Activated T-cell treated with anti-CD3 and anti-CD28 coated beads for 1 hour (primary cell): ENCODE measurements at regions not wholly inside any gene's neighbourhood (a gene's known extent, or its start where the extent isn't known, plus 50 kb on each side); places are given as distances from the start of the nearest gene placed in this dataset.

Source experiments
- DNase-seq: peaks from one replicate; pipeline ENCODE4 v3.0.0-alpha.2; 2020; ENCODE audit warnings: low read depth

DNA sequence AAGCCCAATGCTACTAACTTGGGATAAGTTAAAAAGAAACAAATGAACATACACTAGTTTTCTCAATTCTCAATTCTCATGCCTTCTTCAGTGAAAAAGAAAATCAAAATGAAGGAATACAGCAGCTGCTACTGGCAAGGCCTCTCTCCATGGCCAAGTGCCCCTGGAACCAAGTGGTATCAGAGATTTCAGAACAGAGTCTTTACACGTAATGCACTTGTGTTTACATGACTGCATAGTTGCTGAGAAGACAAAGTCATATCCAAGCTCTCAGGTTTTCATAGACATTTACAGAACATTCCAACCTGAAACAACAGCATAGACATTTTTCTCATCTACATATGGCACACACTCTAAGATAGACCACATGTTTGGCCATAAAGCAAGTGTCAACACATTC is 789.9 kb downstream of the CBLN2 start:
- DNase-seq, result no peak

DNA sequence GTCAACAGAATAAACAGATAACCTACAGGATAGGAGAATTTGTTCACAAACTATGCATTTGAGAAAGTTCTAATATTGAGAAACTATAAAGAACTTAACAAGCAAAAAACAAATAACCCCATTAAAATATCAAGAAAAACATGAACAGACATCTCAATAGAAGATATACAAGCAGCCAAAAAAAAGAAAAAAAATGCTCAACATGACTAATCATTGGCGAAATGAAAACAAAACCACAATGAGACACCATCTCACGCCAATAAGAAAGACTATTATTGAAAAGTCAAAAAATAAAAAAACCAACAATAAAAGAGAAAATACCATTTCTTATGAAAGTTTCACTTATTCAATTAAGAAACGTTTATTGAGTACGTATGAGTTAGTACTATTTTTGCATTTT is 800.5 kb downstream of the CBLN2 start:
- DNase-seq, result no peak

DNA sequence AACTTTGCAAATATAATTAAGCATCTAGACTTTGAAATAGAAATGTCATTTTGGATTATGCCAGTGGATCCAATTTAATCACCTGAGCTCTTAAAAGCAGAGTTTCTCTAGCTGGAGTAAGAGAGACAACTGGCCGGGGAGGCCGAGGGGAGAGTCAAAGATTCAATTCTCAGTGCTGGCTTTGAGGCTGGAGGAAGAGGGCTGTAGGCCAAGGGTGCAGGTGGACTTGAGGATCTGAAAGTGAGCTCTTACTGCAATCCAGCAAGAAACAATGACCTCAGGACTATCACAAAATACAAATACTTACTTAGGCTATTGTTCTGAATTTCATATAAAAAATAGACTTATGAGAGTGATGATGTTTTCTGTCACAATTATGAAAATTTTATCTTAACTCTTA is 814.5 kb downstream of the CBLN2 start:
- no peak for DNase-seq

DNA sequence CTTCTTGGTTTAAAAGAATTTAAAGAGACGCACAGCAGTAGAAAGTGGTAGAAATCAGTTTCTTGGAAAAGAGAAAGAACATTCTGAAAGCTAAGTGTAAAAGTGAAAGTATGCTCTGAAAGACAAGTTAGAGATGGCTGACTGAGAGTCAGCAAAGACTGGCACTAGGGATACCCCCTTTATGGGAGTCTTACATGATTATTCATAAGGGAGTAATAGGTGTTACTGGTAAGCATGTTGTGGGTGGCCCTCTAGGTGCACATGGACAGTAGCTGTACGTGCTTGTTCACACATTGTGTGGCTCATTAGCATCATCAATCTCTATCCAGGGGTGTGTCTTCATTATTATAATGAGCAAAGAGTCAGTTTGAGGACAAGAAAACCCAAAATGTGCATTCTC is 816.2 kb downstream of the CBLN2 start:
- no peak for DNase-seq

DNA sequence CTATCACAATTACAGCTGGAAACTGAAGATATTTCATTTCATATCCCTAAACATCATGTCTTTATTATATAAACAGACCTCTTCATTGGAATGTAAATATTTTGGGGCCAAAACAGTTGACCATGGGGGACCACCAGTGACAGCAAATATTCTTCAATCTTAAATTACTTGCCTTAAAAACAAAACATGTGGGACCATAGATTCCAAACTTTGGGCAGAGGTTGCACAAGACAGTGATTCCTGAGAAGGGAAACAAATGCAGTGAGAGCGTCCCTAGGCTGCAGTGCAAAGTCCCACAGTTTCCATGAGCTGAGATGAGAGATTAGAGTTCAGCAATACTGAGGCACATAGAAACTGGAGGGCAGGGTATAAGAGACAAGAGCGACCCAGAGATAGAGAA is 818.9 kb downstream of the CBLN2 start:
- DNase-seq, result no peak

DNA sequence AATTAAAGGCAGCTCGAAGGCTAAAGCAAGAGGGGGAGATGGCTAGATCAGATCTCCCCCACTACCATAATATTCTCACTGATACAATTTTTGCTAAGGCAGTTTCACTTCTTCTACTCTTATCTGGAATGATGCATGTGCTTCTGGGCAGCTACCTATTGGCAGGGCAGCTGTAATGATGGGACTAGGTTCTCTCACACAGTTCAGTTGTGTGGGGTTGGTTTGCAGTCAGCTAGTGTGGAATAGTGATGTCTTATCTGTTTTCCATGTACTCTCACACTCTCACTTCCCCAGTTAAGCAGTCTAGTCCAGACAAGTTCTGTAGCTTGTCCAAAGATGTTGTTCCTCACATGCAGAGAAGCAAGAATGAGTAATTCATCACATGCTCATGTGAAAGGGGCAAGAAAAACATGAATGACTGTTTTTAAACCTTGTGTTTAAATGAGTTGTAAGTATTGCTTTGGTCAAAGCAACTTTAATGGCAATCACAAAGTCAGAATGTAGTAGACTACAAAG is 836.1 kb downstream of the CBLN2 start:
- no peak for DNase-seq

DNA sequence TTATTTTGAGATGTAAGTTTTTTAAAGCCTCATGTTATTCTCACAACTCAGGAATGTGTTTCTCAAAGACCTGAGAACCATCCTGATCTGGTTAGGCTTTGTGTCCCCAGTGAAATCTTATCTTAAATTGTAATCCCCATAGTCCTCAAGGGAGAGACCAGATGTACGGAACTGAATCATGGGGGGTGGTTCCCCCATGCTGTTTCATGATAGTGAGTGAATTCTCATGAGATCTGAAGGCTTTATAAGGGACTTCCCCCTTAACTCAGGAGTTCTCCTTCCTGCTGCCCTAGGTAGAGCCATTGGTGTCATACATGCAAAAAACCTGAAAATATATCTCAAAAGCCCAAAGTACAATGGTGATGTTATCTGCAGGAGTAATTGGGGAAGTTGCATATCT is 836.7 kb downstream of the CBLN2 start:
- DNase-seq, result no peak

DNA sequence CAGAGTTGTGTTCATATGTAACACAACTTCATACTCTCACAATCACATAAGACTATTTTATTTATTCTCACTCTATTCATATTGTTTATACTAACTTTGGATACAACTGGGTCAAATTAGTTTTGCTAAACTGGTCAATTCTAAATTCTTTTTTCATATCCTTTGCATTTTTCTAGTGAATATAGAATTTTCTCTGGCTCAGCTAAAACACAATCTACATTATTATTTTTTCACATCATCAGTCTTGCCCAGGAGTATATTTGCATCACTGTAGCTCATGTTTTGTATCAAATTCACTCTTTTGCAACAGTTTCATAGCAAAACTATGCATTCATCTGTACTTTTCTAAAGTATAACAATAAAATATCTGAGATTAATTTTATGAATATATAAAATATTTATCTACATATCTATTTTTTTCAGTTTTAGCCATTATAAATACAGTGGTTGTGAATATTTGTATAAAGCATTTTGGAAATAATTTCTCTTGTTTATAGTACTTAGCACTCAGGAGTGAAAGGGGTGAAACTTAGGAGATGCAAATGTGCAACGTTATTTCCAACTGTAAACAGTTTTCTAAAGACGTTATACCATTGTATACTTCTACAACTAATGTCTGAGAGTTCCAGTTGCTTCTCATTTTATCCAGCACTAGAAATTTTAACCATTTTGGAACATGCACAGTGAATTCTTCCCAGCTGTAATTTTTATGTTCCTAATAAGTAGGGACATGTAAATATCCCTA is 854.6 kb downstream of the CBLN2 start:
- DNase-seq, result no peak

DNA sequence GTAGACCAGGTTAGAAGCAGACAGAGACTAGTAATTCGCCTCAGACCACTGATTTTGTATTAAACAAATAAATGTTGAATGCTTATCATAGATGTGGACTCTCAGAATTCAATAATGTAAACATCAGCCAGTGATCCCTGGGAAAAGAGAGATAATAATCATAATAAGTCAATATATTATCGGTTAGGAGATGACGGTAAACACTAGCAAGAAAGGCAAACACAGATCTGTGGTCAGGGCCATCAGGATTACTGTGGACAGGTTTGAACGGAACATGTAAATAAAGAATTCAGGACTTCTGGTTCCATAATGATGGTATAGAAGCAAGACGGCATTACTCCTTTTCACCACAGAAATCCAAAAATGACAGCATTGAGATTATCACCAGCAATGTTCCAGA is 861.6 kb downstream of the CBLN2 start:
- no peak for DNase-seq

DNA sequence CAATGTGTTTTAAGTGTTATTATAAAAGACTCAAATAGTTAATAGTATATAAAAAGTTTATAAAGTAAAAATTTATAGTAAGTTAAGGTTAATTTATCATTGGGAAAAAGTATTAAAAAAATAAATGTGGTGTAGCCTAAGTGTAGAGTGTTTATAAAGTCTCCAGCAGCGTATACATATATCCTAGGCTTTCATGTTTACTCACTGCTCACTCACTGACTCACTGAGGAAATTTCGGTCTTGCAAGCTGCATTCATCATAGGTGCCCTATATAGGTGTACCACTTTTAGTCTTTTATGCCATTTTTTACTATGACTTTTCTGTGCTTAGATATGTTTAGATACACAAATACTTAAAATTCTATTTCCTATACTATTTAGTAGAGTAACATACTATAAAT is 866.0 kb downstream of the CBLN2 start:
- DNase-seq, result no peak

DNA sequence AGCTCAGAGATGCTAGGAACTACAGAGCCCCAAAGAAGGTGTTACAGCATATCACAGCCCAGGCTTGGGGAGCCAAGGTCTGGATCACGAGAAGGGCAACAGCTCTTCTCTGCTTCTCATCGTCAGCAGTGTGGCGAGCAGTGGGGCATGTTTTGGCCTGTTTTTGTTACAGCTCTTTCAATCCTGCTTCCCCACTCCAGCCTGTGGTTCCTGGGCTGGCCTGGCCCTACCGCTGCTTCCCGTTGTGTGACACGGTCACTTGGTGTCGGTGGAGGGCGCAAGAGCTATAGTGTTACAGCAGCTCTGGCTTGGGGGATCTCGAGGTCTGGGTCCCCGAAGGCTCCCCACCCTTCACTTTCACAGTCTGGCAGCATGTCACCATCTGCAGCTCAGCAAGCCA is 870.2 kb downstream of the CBLN2 start:
- DNase-seq, result no peak

DNA sequence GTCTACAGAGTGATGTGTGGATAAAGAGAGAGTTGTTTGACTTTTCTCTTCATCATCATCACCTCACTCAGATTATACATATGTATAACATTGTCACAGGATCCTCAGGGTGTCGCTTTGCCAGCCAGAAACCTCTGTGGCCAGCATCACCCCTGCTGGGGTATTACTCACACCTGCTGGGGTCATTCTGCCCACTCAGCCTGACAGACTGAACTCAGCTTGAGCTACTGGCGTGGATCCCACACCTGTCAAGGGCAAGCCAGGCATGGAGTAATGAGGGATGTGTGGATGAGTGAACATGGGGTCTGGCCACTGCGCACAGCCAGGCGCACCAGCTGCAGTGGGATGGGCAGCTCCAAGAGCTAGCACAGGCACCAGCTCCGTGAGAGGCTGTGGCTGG is 870.6 kb downstream of the CBLN2 start:
- no peak for DNase-seq

DNA sequence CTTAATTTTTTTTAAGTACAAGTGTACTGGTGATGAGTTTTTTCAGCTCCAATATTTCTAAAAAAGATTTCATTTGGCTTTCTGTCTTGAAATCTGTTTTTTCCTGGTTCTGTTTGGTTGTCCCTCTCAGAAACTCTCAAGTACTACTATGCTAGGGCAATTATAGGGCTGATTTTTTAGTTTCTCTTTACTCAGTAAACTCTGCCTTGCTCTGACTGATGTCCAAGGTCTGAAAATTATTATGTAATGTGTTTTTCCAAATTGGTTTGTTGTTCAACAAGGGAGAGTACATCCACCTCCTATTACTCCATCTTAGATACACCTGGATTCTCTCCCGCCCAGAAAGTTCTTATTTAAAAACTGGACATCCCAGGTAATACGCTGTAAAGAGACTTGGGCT is 877.7 kb downstream of the CBLN2 start:
- DNase-seq, result no peak

DNA sequence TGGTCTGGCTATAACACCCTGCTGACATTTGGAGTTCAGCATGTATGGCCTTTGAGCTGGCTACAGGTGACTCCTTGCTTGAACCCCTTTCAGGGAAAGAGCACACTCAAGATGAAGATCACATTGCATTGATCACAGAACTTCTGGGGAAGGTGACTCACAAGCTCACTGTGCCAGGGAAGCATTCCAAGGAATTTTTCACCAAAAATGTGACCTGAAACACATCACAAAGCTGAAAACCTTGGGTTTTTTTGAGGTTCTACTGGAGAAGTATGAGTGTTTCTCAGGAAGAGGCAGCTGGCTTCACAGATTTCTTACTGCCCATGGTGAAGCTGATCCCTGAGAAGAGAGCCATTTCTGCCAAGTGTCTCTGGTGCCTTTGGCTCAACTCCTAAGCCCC is 879.0 kb downstream of the CBLN2 start:
- no peak for DNase-seq

DNA sequence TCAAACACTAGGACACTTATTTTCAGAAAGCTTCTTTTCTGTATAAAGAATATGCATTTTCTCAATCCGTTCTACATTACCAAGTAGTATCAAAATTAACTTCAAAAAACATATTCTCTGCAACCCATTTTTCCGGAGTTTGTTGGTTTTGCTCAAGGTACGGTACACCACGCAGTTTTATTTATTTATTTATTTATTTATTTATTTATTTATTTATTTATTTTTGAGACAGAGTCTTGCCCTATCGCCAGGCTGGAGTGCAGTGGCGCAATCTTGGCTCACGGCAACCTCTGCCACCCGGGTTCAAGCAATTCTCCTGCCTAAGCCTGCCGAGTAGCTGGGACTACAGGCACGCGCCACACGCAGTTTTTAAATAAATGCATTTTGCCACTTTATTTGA is 900.3 kb downstream of the CBLN2 start:
- no peak for DNase-seq

DNA sequence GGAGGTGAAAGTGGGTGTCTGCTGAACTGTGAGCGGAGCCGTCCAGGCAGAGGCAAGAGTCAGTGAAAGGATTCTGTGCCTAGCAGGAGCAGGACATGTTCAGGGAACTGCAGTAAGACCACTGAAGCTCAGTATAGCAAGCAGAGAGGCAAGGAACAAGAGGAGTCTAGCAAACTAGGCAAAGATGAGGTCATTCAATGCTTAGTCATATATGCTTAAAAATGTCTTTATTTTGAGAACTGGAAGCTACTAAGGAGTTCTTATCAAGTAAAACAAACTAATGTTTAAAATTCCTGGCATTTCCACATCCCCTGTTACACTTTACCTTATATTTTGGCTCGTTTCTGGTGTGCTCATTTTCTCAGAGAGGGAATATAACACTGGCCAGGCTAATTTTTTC is 913.4 kb downstream of the CBLN2 start:
- no peak for DNase-seq

DNA sequence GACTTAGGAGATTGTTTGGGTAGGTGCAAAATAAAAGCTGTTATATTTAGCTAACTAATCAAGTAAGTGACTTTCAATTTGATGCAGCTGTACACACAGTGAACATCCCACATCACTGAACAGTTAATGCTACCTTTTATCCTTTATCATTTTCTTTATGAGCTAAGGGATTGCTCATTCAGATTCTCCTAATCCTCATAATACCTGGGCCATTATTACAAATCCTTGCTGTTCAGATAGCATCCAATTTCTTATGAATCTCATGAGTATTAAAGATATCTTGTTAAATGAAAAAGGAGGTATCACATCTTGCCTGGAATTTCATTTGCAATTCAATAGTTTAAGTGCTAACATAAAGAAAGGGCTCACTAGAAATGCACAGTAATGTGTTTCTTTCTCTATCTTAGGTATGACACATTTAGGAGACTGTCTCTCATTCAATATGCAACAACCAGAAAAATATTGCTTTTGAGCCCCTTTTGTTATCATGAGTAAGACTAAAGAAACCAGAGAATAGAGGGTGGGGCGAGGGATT is 918.5 kb downstream of the CBLN2 start:
- DNase-seq, result no peak

DNA sequence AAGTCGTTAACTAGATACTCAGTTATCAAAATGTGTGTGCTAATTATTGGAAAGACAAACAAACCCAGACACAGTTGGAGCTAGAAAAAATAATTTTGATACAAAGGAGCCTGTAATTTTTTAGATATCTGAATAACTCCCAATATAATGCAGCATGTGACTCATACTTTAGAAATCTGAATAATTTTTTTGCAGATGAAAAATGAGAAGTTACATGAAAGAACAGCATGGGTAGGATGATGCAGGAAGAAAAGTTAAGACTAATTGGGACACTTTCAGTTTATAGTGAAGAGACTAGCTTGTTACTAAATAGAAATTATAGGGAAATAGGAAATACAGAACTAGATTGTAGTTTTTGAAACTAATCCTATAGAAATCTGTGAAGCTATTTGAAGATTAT is 945.8 kb downstream of the CBLN2 start:
- DNase-seq, result no peak

DNA sequence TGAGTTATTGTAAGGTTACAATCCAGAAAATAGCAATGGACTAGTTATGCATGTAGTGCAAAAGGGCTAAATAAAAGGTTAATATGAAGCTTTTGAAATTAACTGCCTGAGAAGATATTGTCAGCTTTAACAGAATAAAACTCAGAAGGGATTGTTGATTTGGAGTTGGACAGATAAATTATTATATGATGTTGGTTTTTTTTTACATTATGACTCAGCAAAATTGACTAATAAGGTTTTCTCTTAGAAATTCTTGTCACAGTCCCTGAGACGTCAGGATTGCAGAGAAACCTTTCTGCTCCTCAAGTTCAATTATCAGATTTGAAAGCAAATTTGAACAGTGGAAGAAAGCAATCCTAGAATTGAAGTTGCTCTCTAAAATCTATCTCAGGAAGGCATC is 946.9 kb downstream of the CBLN2 start:
- no peak for DNase-seq

DNA sequence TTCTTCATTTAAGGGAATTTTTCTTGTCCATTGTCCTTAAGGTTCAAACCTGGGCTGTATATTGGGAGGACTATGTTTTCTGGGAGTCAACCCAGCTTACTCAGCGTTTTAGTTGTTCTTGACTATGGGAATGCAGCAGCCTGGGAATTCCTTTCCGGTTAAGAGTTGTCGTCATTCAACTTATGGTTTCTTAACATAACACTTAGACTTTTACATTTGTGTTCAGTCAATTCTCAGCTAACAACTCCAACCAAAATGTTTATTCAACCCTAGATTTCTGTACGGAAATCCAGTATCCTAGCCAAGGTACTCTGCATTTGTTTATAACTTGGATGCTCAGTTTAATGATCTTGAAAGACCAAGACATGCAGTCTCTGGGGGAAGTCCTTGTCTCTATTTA is 960.9 kb downstream of the CBLN2 start:
- DNase-seq, result no peak

DNA sequence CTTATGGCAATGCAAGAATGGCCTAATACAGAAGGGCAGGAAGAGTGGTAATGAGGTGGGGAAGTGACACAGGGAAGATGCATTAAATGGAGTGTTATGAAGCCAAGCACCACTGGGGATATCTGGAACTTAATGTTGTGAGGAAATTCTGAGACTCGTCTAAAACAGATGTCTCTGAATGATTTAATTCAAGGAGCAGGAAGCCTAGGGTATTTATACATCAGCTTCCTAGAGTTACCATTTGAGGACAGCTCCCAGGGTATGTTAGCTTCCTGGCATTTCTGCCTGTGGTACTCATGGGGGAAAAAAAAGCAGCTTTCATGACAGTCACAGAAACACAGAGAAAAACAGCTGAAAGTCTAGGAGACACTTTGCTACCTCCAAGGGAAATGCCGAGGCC is 989.5 kb downstream of the CBLN2 start:
- DNase-seq, result no peak

DNA sequence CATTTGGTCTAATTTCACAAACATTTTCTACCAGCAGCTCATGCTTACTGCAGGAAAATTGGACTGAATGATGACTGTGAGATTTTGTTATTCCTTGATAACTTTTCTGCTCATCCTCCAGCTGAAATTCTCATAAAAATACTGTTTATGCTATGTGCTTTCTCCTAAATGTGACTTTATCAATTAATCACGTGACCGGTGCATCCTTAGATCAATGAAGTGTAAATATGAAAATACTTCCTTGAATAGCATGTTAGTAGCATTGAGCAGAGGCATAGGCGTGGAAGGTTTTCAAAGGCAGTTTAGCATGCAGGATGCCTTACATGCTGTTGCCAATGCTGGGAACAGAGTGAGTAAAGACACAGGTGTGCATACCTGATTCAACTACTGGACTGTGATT is 1002.5 kb downstream of the CBLN2 start:
- no peak for DNase-seq

DNA sequence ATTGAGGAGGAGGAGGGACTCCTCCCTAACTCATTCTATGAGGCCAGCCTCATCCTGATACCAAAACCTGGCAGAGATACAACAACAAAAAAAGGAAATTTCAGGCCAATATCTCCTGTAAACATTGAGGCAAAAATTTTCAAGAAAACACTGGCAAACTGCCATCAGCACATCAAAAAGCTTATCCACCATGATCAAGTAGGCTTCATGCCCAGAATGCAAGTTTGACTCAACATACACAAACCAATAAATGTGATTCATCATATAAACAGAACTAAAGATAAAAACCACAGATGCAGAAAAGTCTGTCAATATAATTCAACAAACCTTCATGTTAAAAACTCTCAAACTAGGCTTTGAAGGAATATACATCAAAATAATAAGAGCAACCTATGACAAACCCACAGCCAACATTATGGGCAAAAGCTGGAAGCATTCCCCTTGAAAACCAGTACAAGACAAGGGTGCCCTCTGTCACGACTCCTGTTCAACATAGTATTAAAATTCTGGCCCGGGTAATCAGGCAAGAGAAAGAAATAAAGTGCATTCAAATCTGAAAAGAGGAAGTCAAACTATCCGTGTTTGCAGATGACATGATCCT is 1014.3 kb downstream of the CBLN2 start:
- DNase-seq, result no peak
